GM12872 (cell line): ENCODE measurements at regions not wholly inside any gene's neighbourhood (a gene's known extent, or its start where the extent isn't known, plus 50 kb on each side); places are given as distances from the start of the nearest gene placed in this dataset.

ENCODE experiments used
- TF ChIP-seq, protein P1 (sequence below): IDR thresholded peaks from 3 replicates; pipeline ENCODE4 v1.5.1; 2011; ENCODE audit warnings: low read depth, mild to moderate bottlenecking, low read length, moderate library complexity; ENCODE audit not compliant: insufficient read depth

DNA sequence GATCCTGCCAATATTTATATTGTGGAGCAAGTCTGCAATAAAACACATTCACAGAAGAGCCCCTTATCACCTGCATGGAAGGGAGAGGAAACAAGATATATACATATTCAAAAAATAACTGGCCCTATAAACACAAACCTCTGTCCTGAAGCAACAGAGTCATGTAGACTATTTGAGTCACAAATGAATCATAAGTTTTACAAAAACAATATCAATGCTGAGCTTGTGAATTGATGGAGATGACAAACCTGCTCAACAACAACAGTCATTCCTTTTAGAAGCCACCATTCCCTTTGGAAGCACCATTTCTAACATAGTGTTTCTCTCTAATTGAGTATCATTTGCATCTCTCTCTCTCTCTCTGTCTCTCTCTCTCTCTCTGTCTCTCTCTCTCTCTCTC lies 313.9 kb downstream of the MID1IP1 start:
- TF ChIP-seq, protein P1, sequence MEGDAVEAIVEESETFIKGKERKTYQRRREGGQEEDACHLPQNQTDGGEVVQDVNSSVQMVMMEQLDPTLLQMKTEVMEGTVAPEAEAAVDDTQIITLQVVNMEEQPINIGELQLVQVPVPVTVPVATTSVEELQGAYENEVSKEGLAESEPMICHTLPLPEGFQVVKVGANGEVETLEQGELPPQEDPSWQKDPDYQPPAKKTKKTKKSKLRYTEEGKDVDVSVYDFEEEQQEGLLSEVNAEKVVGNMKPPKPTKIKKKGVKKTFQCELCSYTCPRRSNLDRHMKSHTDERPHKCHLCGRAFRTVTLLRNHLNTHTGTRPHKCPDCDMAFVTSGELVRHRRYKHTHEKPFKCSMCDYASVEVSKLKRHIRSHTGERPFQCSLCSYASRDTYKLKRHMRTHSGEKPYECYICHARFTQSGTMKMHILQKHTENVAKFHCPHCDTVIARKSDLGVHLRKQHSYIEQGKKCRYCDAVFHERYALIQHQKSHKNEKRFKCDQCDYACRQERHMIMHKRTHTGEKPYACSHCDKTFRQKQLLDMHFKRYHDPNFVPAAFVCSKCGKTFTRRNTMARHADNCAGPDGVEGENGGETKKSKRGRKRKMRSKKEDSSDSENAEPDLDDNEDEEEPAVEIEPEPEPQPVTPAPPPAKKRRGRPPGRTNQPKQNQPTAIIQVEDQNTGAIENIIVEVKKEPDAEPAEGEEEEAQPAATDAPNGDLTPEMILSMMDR: no peak

DNA sequence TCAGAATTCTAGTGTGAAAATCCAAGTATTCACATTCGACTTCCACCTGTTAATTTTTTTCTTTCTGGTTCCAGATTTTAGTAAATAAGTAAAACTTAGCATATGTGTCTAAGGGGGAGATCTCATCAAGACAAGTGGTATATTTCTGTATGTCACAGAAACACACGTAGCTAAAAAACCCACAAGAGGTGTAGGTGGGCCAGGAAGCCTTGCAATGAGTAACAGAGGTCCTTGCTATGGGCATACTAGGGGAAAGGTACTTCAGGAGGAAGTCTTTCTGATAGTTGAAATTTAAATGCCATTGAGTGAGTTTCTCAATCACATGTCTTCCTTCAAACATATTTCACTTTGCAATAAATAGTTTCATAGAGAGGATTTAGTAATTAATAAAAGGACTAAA lies 315.8 kb downstream of the MID1IP1 start:
- TF ChIP-seq, protein P1: no peak

DNA sequence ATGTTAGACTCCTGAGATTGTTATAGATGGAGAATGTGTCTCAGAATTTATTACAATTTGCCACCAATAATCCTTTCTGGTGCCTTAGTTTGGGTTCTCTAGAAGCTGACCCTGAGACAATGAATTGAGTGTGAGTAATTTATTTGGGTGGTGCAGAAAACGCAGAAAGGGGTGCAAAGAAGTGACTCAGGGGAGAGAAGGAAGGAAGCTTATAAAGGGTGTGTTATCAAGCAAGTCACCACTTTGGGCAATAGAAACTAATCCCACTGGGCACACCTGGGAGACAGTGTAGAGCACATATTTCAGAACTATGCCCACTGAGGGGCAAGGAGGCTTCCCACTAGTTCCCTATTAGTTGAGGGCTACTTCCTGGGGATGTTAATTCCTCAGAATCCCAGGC lies 320.6 kb downstream of the MID1IP1 start:
- TF ChIP-seq, protein P1: no peak

DNA sequence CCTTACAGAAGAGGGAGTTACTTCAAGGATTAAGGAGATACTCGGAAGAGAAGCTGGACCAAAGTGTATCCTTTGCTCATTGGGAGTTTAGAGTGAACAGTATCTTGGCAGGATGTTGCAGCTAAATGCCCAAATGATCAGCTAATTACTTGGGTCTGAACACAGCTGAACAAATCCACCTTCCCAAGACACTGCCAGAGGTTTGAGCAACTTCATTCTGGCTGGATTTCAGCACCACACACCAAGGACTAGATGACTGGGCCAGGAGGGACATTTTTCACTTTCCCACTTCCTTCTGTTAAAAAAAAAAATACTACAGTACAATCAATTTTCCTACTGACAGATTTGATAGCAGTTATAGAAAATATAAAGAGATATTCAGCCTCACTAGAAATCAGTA lies 324.6 kb downstream of the MID1IP1 start:
- TF ChIP-seq, protein P1: no peak

DNA sequence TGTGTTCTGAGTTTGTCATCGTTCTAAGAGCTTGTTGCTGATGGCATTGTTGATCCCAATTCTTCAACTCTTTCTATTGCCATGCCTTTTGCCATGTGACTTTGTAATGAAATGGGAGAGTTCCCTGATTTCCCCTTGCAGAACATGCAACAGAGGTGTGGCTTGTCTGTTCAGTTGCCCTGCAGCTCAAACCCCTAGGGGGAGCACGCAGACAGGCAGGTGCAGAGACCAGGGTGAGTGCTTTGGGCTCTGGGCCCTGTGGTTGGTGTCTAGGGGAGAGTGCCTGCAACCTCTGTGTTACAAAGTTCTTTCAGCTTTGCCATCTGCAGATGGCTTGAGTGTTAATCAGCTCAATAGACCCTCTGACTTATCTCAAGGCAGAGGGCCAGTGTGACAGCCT lies 332.7 kb downstream of the MID1IP1 start:
- TF ChIP-seq, protein P1: peak; percentile 64

DNA sequence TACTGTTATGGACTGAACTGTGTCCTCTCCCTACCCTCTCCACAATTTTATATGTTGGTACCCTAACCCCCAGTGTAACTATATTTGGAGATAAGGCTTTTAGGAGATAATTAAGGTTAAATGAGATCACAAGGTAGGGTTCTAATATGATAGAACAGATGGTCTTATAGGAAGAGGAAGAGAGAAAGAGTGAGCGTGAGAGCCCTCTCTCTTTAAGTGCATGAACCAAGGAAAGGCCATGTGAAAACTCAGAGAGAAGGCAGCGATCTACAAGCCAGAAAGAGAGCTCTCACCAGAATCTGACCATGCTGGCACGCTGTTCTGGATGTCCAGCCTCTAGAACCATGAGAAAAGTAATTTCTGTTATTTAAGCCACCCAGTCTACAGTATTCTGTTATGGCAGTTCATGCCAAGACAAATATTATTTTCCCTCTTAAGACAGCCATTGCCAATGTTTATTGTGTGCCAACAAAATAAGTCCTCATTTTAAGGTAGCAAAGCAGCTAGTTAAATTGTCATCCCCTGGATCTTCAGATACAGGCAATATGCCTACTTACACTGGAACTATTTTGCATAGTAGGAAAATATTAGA lies 336.2 kb downstream of the MID1IP1 start:
- TF ChIP-seq, protein P1: no peak

DNA sequence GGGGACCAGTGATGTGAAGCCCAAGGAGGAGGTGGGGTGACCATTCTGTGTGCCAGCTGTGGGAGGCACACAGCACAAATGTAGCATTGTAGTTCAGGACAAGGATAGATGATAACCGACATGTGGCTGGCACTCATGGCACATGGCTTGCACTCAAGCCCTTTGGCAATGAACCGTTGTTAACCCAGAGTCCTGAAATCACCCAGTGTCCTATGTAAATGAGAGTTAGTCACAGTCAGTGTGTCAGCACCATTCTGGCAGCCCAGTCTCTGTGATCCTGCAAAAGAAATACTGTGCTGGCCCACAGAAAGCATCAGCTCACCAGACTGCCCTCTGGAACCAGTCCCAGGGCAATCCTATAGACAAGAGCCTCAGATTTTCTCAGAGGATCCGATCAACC lies 339.3 kb downstream of the MID1IP1 start:
- TF ChIP-seq, protein P1: no peak

DNA sequence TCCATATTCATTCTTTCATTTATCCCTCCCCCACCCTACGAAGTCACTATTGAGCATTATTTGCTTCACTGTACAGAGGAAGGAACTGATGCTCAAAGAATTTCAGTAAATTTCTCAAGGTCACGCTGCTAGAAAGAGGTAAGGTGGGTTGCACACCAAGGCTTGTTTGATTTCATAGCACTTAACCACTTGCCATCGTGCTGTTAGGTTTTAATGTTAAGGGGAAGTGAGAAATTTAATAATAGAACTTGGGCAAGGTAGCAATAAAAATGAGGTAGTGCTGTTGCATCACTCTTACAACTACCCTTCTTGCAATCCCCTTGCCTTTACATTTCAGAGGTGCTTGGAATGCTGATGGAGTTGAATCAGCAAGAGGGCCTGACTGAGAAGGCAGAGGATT lies 343.1 kb downstream of the MID1IP1 start:
- TF ChIP-seq, protein P1: no peak
